ENCODE measurements at regions not wholly inside any gene's neighbourhood (a gene's known extent, or its start where the extent isn't known, plus 50 kb on each side); places are given as distances from the start of the nearest gene placed in this dataset.

DNA sequence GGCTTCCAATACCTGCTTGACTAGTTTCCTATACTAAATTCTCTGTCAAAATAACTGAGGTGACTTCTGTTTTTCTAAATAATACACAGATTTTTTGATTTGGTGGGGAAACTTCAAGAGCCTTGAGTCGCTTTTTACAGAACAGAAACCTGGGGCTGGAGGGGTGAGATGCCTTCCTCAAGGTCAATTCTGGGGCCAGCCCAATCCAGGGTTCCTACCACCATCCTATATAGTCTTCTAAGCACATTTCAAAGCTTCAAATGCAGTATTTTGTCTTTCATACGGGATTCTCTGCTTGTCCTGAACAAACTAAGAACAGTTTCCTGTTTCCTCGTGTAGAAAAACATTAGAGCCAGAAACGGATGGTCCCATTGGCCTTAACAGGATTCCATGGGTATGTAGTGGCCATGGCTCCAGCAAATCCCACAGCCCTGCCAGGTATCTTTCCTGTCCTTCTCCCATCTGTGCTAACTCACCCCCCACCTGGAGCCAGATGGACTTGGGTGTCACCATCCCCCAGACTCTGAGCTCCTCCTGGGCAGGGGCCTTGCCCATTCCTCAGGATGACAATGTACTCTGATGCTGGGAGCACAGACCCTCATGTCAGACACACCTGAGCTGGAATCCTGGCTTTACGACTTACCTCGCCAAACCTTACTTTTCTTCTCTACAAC lies 146.9 kb downstream of the KLF13 start:
- no peak for DNase-seq (ENCODE audit: low read depth)

DNA sequence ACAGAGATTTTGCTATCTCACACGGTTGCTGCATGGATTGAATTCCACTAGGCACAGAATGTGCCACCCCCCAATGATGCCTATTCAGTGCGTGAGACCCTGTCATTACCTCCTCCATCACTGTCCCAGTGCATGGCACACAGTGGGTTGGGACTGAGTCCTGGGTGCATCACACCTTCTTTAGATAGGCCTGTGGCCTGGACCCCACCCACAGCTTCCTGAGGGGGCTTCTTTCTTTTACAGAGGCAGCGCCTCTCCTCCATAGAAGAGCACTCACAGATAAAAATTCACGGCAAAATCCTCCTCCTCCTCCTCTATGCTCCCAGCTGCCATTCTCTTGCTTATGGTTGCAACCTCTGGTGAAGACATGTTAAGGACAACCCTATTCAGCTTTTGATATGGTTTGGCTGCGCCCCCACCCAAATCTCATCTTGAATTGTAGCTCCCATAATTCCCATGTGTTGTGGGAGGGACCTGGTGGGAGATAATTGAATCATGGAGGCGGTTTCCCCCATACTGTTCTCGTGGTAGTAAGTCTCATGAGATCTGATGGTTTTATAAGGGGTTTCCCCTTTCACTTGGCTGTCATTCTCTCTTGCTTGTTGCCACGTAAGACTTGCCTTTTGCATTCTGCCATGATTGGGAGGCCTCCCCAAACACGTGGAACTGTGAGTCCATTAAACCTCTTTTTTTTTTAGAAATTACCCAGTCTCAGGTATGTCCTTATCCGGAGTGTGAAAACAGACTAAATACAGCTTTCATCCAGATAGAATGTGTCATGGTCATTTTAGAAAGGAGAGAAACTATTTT lies 147.6 kb downstream of the KLF13 start:
- DNase-seq (ENCODE audit: low read depth) = no peak

- no peak for DNase-seq (ENCODE audit: low read depth)
Observed at GRCh38 chr15:31476236-31476810, 149.7 kb downstream of the KLF13 start.

DNA sequence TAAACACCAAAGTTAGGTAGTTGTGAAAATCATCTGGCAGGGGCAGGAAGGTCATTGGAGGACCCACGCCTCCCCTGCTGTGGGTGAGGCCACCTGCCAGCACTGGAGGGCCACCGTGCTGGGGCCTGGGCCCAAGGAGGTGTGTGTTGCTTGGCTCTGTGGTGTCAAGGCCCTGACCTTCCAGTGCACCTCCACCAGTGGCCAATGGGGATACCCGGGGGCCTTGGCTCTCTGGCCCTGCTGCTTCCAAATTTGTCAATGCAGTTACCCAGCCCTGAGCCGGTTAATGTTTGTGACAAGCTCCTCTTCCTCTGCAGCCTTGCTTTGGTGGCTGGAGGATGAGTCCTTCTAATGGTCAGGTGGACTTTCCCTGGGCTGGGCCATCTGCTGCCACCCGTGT lies 150.2 kb downstream of the KLF13 start:
- no peak for DNase-seq (ENCODE audit: low read depth)

- no peak for DNase-seq (ENCODE audit: low read depth)
Observed at GRCh38 chr15:31477301-31477700, 150.7 kb downstream of the KLF13 start.

DNA sequence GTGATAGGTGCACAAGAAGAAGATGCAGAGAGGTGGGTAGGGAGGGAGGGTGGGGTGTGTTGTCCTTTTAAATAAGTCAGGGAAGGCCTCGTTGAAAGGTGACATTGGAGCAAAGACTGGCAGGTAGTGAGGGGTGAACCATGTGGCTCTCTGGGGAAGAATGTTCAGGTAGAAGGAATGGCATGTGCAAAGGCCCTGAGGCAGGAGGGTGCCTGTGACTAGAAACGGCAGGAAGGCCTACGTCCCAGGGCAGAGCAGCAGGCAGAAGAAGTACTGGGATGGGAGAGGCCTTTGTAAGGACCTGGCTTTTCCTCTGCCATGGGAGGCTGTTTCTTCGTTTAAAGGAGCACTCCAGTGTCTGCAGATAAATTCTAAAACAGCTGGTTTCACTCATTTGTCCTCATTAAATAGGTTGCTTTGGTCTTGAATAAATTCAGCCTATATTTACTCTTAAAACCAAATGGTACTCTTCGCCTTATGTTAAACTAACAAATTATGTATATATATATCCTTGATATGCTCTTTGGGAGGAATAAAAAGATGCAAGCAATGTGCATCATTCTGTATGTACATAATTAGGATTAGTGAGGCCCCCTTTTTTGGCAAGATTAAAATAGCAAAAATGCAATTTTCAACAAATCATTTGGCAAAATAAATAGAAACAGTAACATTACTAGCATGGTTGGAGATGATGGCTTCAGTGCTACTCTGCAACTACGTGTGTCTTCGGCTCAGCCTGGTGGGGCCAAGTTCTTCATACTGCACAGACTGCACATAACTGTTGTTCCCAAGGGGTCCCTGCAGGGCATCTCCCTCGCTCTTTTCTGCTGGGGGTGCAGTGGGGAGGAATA lies 151.4 kb downstream of the KLF13 start:
- no peak for DNase-seq (ENCODE audit: low read depth)

GRCh38 chr15:31478702-31479221 lies 152.1 kb downstream of the KLF13 start:
- DNase-seq (ENCODE audit: low read depth) = no peak

GRCh38 chr15:31480356-31481025 lies 153.9 kb downstream of the KLF13 start:
- no peak for DNase-seq (ENCODE audit: low read depth)

- no peak for DNase-seq (ENCODE audit: low read depth)
Observed at GRCh38 chr15:31481142-31481541, 154.5 kb downstream of the KLF13 start.

DNA sequence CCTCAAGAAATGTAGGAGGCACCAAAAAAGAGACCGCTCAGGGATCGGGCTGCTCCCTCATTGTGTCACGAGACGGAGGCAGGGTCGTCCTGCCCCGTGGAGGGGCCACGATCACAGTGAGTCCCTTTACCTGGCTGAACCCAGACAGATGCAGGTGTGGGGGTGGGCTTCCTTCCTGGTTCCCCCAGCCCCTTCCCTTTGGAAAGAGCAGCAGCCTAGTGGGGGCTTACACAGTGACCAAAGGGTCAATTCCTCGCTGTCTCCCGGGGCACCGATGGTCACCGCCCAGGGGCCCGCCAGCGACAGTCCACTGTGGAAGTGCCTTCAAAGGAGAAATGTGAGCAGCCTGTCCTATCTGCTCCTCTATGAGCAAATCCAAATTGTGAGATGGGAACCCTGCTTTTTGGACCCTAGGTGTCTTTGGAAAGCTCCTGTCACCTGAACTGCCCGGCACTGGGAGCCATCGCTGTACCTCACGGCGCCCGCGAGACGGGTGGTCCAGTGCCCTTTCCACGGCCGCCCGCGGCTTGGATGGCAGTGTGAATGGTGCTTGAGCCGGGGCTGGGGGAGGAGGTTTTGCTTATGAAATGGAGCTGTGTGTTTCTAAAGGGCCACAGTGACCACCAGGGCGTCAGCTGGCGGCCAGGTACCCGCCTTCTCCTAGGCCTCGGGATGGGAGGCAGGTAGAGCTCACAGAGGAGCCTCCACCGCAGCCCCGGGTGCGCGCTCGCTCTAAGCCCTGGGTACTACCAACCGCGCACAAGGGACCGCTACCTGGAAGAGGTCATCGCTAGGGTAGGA lies 155.7 kb downstream of the KLF13 start:
- DNase-seq (ENCODE audit: low read depth) = no peak

GRCh38 chr15:31483053-31483985 lies 156.7 kb downstream of the KLF13 start:
- DNase-seq (ENCODE audit: low read depth) = peak; percentile 37

DNA sequence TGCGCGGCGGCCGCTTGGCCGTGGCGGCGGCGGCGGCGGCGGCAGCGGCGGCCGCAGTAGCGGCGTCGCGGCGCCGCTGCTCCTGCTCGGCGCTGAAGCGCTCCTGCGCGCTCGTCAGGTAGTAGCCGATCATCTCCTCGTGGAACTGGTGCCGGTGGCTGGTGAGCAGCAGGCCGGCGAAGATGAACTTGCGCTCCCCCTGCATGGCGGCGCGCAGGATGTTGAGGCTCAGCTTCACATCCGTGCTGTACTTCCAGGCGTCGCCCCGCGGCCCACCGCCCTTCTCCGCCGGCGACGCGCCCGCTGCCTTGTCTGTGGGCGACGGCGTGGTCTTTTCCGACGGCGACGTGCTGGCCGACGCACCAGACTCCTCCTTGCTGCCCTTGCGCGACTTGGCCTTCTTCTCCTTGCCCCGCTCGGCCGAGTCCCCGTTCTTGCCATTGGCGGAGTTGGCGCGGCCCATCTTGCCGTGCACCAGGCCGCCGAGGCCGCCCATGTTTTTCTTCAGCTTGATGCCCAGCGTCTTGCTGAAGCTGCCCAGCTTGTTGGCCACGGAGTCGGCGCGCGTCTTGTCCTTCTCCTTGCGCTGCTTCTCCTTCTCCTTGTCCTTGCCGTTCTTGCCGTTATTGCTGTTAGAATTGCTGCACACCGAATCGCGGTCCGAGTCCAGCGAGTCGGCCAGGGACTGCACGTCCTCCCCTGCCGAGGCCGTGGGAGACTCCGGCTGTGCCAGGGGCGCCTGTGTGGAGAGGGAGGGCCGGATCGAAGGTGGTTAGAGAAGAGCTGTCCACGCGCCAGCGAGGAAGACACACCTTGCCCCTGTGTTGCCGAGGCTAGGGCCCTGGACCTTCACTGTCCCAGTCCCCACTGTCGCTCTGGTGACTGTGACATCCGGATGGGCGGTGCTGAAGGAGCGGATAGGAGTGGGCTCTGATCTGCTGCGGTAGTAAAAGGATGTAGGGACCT lies 157.6 kb downstream of the KLF13 start:
- no peak for DNase-seq (ENCODE audit: low read depth)

GRCh38 chr15:31484986-31485385 lies 158.4 kb downstream of the KLF13 start:
- DNase-seq (ENCODE audit: low read depth) = no peak

DNA sequence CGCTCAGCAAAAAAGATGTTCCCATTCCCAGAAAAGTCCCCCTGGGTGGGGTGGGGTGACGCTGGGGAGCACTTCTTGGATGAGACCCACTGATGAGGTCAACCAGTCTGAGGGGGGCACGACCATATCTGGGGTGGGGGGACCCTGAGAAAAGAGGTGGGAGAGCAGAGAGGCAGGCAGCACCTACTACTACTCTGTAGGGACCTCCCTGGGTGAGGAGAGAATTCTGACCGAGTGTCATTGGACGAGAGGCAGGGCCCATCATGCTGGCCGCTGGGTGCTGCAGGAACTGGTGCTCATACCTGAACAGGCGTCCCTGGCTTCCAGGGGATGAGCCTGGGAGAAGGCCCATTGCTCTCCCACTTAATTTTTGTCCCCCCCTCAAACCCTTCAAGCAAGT lies 158.8 kb downstream of the KLF13 start:
- no peak for DNase-seq (ENCODE audit: low read depth)

DNA sequence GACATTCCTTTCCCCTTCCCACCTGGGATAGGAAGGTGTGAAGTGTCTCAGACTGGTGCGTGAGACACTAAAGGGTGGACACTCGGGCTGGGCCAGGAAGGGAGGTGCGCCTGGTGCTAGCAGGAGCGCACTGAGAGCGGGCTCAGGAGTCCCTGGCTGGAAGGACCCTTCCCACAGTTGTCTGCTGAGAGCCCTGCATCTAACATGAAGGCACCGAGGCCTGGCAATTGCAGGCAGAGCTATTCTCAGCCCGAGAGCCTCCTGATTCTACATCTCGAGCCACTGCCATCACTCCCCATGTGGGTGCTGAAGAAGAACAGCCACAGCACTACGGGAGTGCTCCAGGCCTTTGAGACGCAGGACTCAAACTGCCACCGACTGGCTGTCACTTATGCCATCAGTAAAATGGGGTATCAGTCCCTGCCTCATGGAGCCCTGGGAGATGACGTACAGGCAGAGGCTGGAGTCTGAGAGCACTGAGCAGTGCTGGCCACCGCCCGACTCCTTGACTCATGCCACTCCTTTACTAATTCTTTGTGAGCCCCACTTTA lies 159.4 kb downstream of the KLF13 start:
- DNase-seq (ENCODE audit: low read depth) = no peak

- no peak for DNase-seq (ENCODE audit: low read depth)
Observed at GRCh38 chr15:31486506-31486905, 159.9 kb downstream of the KLF13 start.

- no peak for DNase-seq (ENCODE audit: low read depth)
Observed at GRCh38 chr15:31486906-31487695, 160.5 kb downstream of the KLF13 start.

All from stimulated activated CD8-positive, alpha-beta memory T cell treated with anti-CD3 and anti-CD28 coated beads, Interleukin-12 subunit alpha, Interleukin-12 subunit beta, amount 100 ng/mL, for 4 hours (primary cell).